PFSK-1 (cell line): ENCODE measurements at regions not wholly inside any gene's neighbourhood (a gene's known extent, or its start where the extent isn't known, plus 50 kb on each side); places are given as distances from the start of the nearest gene placed in this dataset.

Source experiments
- POLR2AphosphoS5 ChIP-seq: IDR thresholded peaks from 2 replicates; pipeline ENCODE4 v1.6.1; 2012; ENCODE audit warnings: low read depth, mild to moderate bottlenecking, control low read depth, low read length, moderate library complexity
- TAF1 ChIP-seq: IDR thresholded peaks from 2 replicates; pipeline ENCODE4 v1.6.1; 2012; ENCODE audit warnings: low read length, control low read depth, borderline replicate concordance; ENCODE audit not compliant: insufficient read depth
- TF ChIP-seq, protein P1 (sequence below), 2 experiments: IDR thresholded peaks; 2 replicates each; pipeline versions ENCODE4 v1.6.1 to v1.8.0; 2011 to 2012; ENCODE audit warnings: low read depth in 2 of 2, low read length in 2 of 2, control low read depth in 1 of 2, inconsistent platforms in 1 of 2, mild to moderate bottlenecking in 1 of 2, moderate library complexity in 1 of 2; ENCODE audit not compliant: insufficient read depth in 1 of 2

DNA sequence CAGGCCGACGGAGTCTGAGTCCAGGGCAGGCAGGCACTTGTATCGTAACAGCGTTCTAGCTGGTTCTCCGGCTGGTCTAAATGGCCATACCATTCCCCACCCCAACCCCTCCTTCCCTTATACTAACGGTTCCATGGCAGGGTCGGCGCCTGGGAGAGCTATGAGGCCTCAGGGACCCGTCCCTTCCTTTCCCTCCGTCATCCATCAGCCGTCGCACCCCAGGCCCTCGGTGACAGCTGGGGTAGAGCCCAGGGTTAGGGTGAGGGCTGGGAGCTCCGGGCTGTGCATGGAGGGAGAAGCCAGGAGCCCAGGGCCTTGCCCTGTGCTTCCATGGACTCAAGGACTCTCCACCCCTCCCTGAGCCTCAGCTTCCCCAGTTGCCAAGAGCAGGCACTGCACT, 101.4 kb downstream of the RBFOX3 start:
- TF ChIP-seq POLR2AphosphoS5, result no peak
- no peak for TF ChIP-seq TAF1
- TF ChIP-seq, protein P1, sequence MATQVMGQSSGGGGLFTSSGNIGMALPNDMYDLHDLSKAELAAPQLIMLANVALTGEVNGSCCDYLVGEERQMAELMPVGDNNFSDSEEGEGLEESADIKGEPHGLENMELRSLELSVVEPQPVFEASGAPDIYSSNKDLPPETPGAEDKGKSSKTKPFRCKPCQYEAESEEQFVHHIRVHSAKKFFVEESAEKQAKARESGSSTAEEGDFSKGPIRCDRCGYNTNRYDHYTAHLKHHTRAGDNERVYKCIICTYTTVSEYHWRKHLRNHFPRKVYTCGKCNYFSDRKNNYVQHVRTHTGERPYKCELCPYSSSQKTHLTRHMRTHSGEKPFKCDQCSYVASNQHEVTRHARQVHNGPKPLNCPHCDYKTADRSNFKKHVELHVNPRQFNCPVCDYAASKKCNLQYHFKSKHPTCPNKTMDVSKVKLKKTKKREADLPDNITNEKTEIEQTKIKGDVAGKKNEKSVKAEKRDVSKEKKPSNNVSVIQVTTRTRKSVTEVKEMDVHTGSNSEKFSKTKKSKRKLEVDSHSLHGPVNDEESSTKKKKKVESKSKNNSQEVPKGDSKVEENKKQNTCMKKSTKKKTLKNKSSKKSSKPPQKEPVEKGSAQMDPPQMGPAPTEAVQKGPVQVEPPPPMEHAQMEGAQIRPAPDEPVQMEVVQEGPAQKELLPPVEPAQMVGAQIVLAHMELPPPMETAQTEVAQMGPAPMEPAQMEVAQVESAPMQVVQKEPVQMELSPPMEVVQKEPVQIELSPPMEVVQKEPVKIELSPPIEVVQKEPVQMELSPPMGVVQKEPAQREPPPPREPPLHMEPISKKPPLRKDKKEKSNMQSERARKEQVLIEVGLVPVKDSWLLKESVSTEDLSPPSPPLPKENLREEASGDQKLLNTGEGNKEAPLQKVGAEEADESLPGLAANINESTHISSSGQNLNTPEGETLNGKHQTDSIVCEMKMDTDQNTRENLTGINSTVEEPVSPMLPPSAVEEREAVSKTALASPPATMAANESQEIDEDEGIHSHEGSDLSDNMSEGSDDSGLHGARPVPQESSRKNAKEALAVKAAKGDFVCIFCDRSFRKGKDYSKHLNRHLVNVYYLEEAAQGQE (IDR thresholded peaks at IDR 0.05; ENCODE audit: insufficient read depth in 1 of 2, low read depth in 2 of 2, low read length in 2 of 2), result no peak
